ENCODE measurements at regions not wholly inside any gene's neighbourhood (a gene's known extent, or its start where the extent isn't known, plus 50 kb on each side); places are given as distances from the start of the nearest gene placed in this dataset.

DNA sequence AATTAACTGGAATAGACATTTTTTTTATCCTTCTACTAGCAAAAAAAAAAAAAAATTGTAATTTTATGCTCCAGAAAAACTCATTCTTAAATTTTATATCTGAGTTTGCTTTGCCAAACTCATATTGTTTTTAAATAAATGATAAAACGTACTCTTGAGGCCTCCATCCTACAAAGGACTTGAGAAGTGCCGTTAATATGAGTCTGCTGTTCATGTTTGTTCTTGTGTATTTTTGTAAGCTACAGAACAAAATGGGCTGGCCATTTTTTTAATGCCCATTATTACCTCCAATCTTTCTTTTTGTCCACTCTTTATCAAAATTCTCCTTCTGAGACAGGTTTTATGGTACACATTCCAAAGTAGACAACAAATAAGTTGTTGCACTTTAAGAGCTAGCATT is 643.5 kb upstream of the SOX9 start:
- Histone ChIP-seq H3K27ac (replicated peaks) (no peak overlapping the region), H3K4me3 (replicated peaks; ENCODE audit: insufficient read depth, low read length) (no peak overlapping the region), H3K27me3 (ENCODE audit: insufficient read depth, poor library complexity, severe bottlenecking) (no peaks in the 10 kb centered on the region)
- DNase-seq (ENCODE audit: low read depth in 1 of 2, low spot score in 1 of 2): no peak
- TF ChIP-seq GABPA (IDR thresholded peaks at IDR 0.05; ENCODE audit: low read depth) (no peak), CTCF (IDR thresholded peaks at IDR 0.05; ENCODE audit: insufficient read depth, low read length) (no peak), SPI1 (IDR thresholded peaks at IDR 0.05; ENCODE audit: borderline replicate concordance, low read depth) (no peak), POLR2AphosphoS5 (IDR thresholded peaks at IDR 0.05; ENCODE audit: low read depth) (no peak)

DNA sequence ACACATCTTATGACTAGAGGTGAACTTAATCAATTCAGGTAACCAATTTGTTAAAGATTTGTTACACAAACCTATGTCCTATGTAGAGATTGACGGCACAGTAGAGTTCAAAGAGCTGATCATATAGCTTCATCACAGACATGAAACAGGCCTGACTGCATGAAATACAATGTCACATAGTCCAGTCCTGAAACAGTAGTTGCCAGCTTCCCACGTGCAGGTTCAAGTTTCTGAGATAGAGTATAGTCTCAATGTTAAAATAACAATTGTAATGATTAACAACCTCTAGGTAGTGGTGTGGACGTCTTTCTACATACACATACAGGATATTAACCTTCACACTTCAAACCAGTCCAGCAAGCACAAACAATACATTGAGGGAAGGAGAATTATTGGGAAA is 640.7 kb upstream of the SOX9 start:
- DNase-seq (ENCODE audit: low read depth in 1 of 2, low spot score in 1 of 2): no peak
- no peak overlapping the region for H3K4me3 ChIP-seq (replicated peaks; ENCODE audit: insufficient read depth, low read length)
- H3K27me3 ChIP-seq (ENCODE audit: insufficient read depth, poor library complexity, severe bottlenecking): peaks cover 4% of the 10 kb centered on the region
- no peak for TF ChIP-seq CTCF (IDR thresholded peaks at IDR 0.05; ENCODE audit: insufficient read depth, low read length)
- TF ChIP-seq SPI1 (IDR thresholded peaks at IDR 0.05; ENCODE audit: borderline replicate concordance, low read depth): no peak
- no peak overlapping the region for H3K27ac ChIP-seq (replicated peaks)

DNA sequence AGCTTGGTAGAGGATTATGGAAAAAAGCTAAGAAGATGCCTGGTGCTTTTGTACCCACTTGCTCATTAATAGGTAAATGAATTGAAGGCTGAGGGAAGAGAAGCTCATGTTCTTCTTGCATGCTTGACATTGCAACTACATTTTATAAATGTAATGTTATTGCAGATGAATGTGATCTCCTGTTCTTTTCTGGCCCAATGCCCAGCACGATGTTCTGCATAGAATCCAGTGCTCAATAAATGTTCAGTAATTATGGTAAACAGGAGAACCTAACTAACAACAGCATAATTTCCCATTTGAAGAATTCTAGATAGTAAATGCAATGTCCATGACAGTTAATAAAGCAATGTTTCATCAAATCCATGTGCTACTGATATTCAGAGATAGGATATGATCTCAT is 638.2 kb upstream of the SOX9 start:
- no peak overlapping the region for H3K27ac ChIP-seq (replicated peaks)
- no peak for TF ChIP-seq REST (IDR thresholded peaks at IDR 0.05; ENCODE audit: insufficient replicate concordance, low read depth)
- no peak for TF ChIP-seq CTCF (IDR thresholded peaks at IDR 0.05; ENCODE audit: insufficient read depth, low read length)
- TF ChIP-seq POLR2AphosphoS5 (IDR thresholded peaks at IDR 0.05; ENCODE audit: low read depth): no peak
- TF ChIP-seq SPI1 (IDR thresholded peaks at IDR 0.05; ENCODE audit: borderline replicate concordance, low read depth): no peak
- TF ChIP-seq GABPA (IDR thresholded peaks at IDR 0.05; ENCODE audit: low read depth): no peak
- DNase-seq (ENCODE audit: low read depth in 1 of 2, low spot score in 1 of 2): no peak
- H3K4me3 ChIP-seq (replicated peaks; ENCODE audit: insufficient read depth, low read length): no peak overlapping the region
- peaks cover 4% of the 10 kb centered on the region for H3K27me3 ChIP-seq (ENCODE audit: insufficient read depth, poor library complexity, severe bottlenecking)

- DNase-seq (ENCODE audit: low read depth in 1 of 2, low spot score in 1 of 2): no peak
- peaks cover 4% of the 10 kb centered on the region for H3K27me3 ChIP-seq (ENCODE audit: insufficient read depth, poor library complexity, severe bottlenecking)
- H3K4me3 ChIP-seq (replicated peaks; ENCODE audit: insufficient read depth, low read length): no peak overlapping the region
- no peak for TF ChIP-seq CTCF (IDR thresholded peaks at IDR 0.05; ENCODE audit: insufficient read depth, low read length)
- no peak for TF ChIP-seq REST (IDR thresholded peaks at IDR 0.05; ENCODE audit: insufficient replicate concordance, low read depth)
- TF ChIP-seq POLR2AphosphoS5 (IDR thresholded peaks at IDR 0.05; ENCODE audit: low read depth): no peak
- TF ChIP-seq SPI1 (IDR thresholded peaks at IDR 0.05; ENCODE audit: borderline replicate concordance, low read depth): no peak
- TF ChIP-seq GABPA (IDR thresholded peaks at IDR 0.05; ENCODE audit: low read depth): no peak
- no peak overlapping the region for H3K27ac ChIP-seq (replicated peaks)
These were observed 636.3 kb upstream of the SOX9 start for GRCh38 chr17:71484546-71484945.

Data from HL-60 (cell line).